Muscle of back (tissue), 3 donors: ENCODE measurements at regions not wholly inside any gene's neighbourhood (a gene's known extent, or its start where the extent isn't known, plus 50 kb on each side); places are given as distances from the start of the nearest gene placed in this dataset.
A peak's percentile ranks its signal among the peaks of the same experiment; 100 is the strongest.

Source experiments
- DNase-seq, 3 donors: peaks; one replicate each; pipeline versions ENCODE4 v3.0.0 to v3.0.0-alpha.2; 2013

- DNase-seq: no peak
Measured at GRCh38 chr21:26739189-26739588, 106.0 kb downstream of the ADAMTS1 start.

GRCh38 chr21:26736449-26736848 is 108.8 kb downstream of the ADAMTS1 start:
- DNase-seq: no peak

- peak; percentile 45 to 68 (median 54) for DNase-seq
Measured at GRCh38 chr21:26732432-26733221, 112.6 kb downstream of the ADAMTS1 start.

- peak; percentile 74 to 78 (median 78) for DNase-seq
Measured at GRCh38 chr21:26719750-26720149, 125.5 kb downstream of the ADAMTS1 start.

GRCh38 chr21:26717146-26717739 is 128.0 kb downstream of the ADAMTS1 start:
- DNase-seq: peak in 1 of 3 donors; percentile 47

- peak; percentile 33 to 68 (median 41) for DNase-seq
Measured at GRCh38 chr21:26715878-26716506, 129.2 kb downstream of the ADAMTS1 start.

GRCh38 chr21:26715116-26715515 is 130.1 kb downstream of the ADAMTS1 start:
- DNase-seq: no peak

GRCh38 chr21:26710155-26710554 is 135.1 kb downstream of the ADAMTS1 start:
- DNase-seq: no peak

- no peak for DNase-seq
Measured at GRCh38 chr21:26709090-26709489, 136.0 kb upstream of the CYYR1 start.

- no peak for DNase-seq
Measured at GRCh38 chr21:26708223-26708800, 135.2 kb upstream of the CYYR1 start.

- no peak for DNase-seq
Measured at GRCh38 chr21:26707246-26707645, 134.2 kb upstream of the CYYR1 start.

- no peak for DNase-seq
Measured at GRCh38 chr21:26698416-26698815, 125.3 kb upstream of the CYYR1 start.

GRCh38 chr21:26691416-26691815 is 118.3 kb upstream of the CYYR1 start:
- no peak for DNase-seq

- no peak for DNase-seq
Measured at GRCh38 chr21:26686705-26687104, 113.6 kb upstream of the CYYR1 start.

- peak; percentile 0 to 3 (median 0) for DNase-seq
Measured at GRCh38 chr21:26686278-26686677, 113.2 kb upstream of the CYYR1 start.

GRCh38 chr21:26684889-26685288 is 111.8 kb upstream of the CYYR1 start:
- DNase-seq: peak in 1 of 3 donors; percentile 0

- DNase-seq: no peak
Measured at GRCh38 chr21:26683996-26684395, 110.9 kb upstream of the CYYR1 start.

- no peak for DNase-seq
Measured at GRCh38 chr21:26679284-26679683, 106.2 kb upstream of the CYYR1 start.

- no peak for DNase-seq
Measured at GRCh38 chr21:26674323-26674722, 101.2 kb upstream of the CYYR1 start.

- no peak for DNase-seq
Measured at GRCh38 chr21:26669215-26669764, 96.2 kb upstream of the CYYR1 start.

- no peak for DNase-seq
Measured at GRCh38 chr21:26659757-26660156, 86.7 kb upstream of the CYYR1 start.

- no peak for DNase-seq
Measured at GRCh38 chr21:26659182-26659581, 86.1 kb upstream of the CYYR1 start.
